T-helper 2 cell treated with Interferon-gamma antibody and Interleukin-4, amounts not matched to agents 5 μg/mL and 100 μg/mL, for 36 hours (primary cell): ENCODE measurements at regions not wholly inside any gene's neighbourhood (a gene's known extent, or its start where the extent isn't known, plus 50 kb on each side); places are given as distances from the start of the nearest gene placed in this dataset.

Experiments used
- DNase-seq: peaks from one replicate; pipeline ENCODE4 v3.0.0; 2021; ENCODE audit warnings: low spot score
- H3K27ac Mint-ChIP-seq: one replicate; pipeline ENCODE4 v1.8.0; 2021; ENCODE audit warnings: mild to moderate bottlenecking, mixed read lengths
- H3K27me3 Mint-ChIP-seq: one replicate; pipeline ENCODE4 v1.8.0; 2021; ENCODE audit warnings: low read depth, mixed read lengths
- H3K36me3 Mint-ChIP-seq: one replicate; pipeline ENCODE4 v1.8.0; 2021; ENCODE audit warnings: low read depth, mixed read lengths
- H3K4me1 Mint-ChIP-seq: one replicate; pipeline ENCODE4 v1.8.0; 2021; ENCODE audit warnings: low read depth, mixed read lengths
- H3K4me3 Mint-ChIP-seq: one replicate; pipeline ENCODE4 v1.8.0; 2022; ENCODE audit warnings: mild to moderate bottlenecking, moderate library complexity, mixed read lengths
- H3K9me3 Mint-ChIP-seq: one replicate; pipeline ENCODE4 v1.8.0; 2021; ENCODE audit warnings: mixed read lengths

DNA sequence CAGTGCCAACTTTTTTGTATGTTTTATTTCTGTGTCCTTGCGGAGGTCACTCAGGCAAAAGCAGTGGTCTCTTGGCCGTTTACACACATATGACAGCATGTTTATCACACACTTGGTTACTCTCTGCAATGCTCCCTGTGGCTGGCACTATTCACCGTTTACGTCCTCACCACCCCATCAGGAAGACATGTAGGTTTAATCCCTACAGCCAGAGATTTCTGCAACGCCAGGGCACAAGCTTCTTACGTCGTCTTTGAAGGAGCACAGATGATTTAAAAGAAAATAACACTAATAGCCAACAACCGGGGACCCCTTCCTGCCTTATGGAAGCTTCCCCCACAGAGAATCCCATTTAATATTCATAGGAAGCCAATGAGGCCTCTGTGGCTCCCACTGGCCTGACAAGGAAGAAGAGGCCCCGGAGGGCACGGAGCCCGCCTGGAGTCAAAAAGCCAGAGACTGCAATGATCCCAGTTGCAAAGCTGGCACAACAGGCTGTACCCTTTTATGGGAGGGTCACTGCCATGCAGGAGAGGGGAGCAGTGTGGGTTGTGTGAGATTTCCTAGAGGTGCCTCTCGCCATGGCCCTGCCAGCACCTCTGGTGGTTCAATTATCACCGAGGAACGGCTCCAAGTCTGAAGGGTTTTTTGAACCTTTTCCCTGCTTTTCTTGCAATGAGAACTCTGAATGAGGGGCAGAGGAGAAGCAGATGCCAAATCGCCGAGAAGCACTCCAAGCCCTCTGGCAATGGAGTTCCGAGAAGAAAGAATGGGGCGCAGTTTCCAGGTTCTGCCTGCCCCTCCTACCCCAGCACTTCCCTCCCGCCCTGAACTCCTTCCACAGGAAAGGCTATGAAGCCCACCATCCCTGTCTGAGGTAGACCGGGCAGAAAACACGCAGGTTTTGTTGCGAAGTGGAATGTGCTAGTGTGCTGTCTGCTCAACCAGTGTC is 96.2 kb downstream of the THBS2 start:
- Mint-ChIP-seq H3K4me3 (no peak overlapping the region), H3K36me3 (no peaks in the 10 kb centered on the region), H3K27ac (no peak overlapping the region), H3K9me3 (no peaks in the 10 kb centered on the region), H3K4me1 (no peaks in the 10 kb centered on the region), H3K27me3 (no peaks in the 10 kb centered on the region)
- DNase-seq, result no peak

DNA sequence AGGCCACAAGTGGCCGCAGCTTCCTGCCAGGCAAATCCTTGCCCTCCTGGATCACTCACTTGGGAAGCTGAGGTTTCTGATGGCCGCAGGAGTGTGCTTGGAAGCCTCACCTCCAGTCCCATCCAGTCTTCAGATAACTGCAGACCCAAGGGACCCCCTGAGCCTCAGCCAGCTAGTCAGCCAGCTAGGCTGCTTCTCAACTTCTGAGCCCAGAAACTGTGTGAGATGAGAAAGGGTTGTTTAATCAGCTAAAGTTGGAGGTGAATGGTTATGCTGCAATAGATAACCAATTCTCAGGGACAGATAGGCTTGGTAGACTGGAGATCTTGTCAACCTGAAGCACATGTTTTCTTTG is 96.9 kb downstream of the THBS2 start:
- no peak for DNase-seq
- Mint-ChIP-seq H3K9me3 (no peaks in the 10 kb centered on the region), H3K36me3 (no peaks in the 10 kb centered on the region), H3K4me1 (no peaks in the 10 kb centered on the region), H3K27me3 (no peaks in the 10 kb centered on the region), H3K27ac (no peak overlapping the region), H3K4me3 (no peak overlapping the region)

DNA sequence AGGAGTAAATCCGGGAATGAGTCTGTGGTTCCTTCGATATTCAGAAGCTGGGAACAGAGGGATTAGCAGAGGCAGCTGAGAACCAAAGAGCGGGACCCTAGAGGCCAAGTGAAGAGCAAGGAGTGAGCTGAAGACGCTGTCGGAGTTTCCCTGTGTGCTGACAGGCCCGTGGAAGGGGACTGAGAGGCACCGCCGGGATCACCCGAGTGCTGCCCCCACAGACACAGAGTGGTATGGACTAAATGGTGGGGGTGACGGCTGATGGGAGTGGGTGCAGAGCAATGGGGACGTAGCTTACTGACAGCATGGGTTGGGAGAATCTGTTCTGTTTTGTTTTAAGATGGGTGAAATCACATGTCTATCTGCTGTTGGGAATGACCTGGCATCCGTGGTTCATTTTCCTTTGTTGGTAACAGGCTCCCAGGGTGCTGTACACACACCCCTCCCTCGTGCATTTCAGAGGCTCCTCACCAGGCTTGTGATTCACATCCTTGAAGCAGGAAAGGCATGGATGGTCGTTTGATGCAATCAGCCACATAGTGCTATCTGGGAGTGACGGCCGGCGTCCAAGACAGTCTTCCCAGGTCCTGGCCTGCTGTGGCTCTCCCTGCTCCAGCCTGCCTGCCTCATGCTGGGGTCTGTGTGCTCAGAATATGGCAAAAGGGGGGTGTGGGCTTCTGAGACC is 97.4 kb downstream of the THBS2 start:
- H3K36me3 Mint-ChIP-seq, result no peaks in the 10 kb centered on the region
- DNase-seq, result no peak
- H3K9me3 Mint-ChIP-seq, result no peaks in the 10 kb centered on the region

DNA sequence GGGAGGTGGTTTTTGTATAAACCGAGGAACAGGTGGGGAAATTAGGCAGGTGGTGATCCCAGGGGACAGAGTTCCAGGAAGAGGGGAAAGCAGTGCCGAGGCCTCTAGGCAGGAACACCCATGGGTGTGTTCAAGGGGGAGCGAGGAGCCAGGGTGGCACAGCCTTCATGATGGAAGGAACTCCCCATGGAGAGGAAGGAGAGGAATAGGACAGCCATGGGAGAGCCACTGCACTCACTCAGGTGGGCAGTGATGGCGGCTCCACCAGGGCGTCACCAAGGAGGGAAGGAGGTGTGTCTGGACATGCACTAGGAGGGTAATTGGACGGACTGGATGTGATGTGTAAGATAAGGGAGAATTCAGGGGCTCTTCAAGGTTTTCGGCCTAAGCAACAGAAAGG is 98.2 kb downstream of the THBS2 start:
- Mint-ChIP-seq H3K4me1 (no peaks in the 10 kb centered on the region), H3K4me3 (no peak overlapping the region), H3K27ac (no peak overlapping the region), H3K27me3 (peaks cover 2% of the 10 kb centered on the region), H3K36me3 (no peaks in the 10 kb centered on the region), H3K9me3 (no peaks in the 10 kb centered on the region)
- DNase-seq, result no peak

More for the DNA sequence above, 97.4 kb downstream of the THBS2 start:
- Mint-ChIP-seq H3K27ac (no peak overlapping the region), H3K27me3 (peaks cover 2% of the 10 kb centered on the region), H3K4me3 (no peak overlapping the region), H3K4me1 (no peaks in the 10 kb centered on the region)

DNA sequence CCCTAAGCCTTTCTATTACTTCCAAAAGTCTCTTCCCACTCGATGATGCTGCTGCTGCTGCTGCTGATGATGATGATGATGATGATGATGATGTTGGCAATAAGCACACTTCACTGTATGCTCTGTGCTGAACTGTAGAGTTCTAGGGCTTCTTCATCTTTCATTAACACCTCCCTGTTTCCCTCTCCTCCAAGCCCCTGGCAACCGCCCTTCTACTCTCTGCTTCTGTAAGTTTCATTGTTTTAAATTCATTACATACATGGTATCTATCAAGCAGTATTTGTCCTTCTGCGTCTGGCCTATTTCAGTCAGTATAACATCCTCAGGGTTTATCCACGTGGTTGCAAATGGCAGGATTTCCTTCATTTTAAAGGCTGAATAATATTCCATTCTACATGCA is 100.2 kb downstream of the THBS2 start:
- Mint-ChIP-seq H3K36me3 (no peaks in the 10 kb centered on the region), H3K9me3 (no peaks in the 10 kb centered on the region), H3K27ac (no peak overlapping the region), H3K4me3 (no peak overlapping the region), H3K27me3 (peaks cover 5% of the 10 kb centered on the region), H3K4me1 (no peaks in the 10 kb centered on the region)
- no peak for DNase-seq

DNA sequence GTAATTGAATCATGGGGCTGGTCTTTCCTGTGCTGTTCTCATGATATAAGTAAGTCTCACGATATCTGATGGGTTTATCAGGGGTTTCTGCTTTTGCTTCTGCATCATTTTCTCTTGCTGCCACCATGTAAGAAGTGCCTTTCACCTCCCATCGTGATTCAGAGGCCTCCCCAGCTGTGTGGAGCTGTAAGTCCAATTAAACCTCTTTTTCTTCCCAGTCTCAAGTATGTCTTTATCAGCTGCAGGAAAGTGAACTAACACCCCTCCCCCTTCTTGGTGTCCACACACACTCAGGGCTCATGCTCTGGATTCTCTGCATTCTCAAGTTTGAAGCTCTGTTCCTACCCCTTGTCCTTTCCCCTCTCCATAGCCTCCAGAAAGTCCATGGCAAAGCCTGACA is 107.1 kb downstream of the THBS2 start:
- Mint-ChIP-seq H3K9me3 (no peaks in the 10 kb centered on the region), H3K36me3 (no peaks in the 10 kb centered on the region), H3K4me3 (no peak overlapping the region), H3K4me1 (no peaks in the 10 kb centered on the region), H3K27me3 (peaks cover 5% of the 10 kb centered on the region), H3K27ac (no peak overlapping the region)
- DNase-seq, result no peak

DNA sequence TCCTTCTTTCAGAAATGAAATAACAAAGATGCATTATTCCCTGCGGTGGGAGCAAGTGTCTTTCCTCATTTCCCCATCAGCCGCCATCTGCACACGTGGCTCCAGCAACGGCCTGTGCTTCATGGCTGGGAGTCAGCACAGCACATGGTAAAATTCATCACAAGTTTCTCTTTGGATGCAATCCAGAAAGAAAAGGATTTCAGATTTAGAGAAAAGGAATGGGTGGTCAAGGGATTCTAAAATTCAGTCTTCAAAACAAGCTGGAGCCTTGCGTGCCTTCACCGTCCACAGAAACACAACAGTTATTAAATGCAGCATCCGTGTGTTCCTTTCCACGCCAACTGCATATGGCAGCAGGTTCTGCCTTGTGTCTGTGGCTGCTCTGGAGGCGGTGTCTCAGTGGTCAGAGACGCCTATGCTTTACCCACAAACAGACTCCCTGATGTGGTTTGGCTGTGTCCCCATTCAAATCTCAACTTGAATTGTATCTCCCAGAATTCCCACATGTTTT is 107.6 kb downstream of the THBS2 start:
- no peaks in the 10 kb centered on the region for H3K9me3 Mint-ChIP-seq
- no peaks in the 10 kb centered on the region for H3K4me1 Mint-ChIP-seq
- H3K36me3 Mint-ChIP-seq, result no peaks in the 10 kb centered on the region
- no peak for DNase-seq
- H3K27ac Mint-ChIP-seq, result no peak overlapping the region
- peaks cover 2% of the 10 kb centered on the region for H3K27me3 Mint-ChIP-seq
- no peak overlapping the region for H3K4me3 Mint-ChIP-seq

DNA sequence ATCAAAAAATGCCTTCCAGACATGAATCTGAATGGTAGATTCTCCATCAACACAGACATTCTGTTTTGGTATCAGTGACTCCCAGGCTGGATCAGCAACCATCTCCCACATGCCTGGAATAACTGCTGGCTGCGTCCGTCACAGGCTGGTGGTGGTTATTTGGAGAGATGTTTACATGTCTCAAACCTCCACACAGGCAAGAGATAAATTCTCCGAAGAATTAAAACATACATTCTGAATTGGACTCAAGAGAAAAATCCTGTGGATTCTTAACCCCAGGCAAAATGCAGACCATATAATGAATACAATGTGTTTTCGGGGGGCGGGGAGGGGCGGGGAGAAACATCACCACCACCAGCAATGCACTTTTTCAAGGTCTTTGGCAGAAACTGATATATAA is 108.2 kb downstream of the THBS2 start:
- Mint-ChIP-seq H3K4me1 (no peaks in the 10 kb centered on the region), H3K4me3 (no peak overlapping the region), H3K27ac (no peak overlapping the region), H3K27me3 (peaks cover 2% of the 10 kb centered on the region), H3K36me3 (no peaks in the 10 kb centered on the region), H3K9me3 (no peaks in the 10 kb centered on the region)
- DNase-seq, result no peak

DNA sequence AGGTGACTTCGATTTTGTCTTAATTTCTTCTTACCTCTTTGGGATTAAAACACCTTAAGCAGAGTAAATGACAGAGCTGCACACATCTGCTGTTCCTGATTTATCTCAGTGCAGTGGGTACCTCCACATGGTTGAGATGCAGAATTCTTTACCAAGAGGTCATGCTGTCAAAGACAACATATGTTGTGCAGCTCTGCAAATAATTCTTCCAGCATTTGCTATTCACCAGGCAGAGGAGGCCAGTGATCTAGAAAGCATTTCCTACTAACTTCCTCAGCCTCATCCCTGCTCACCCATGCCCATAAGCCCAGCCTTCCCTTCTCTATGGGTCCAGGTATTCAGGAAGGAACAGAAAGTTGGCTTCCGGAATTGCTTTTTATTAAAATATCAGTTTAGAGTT is 109.3 kb downstream of the THBS2 start:
- Mint-ChIP-seq H3K27ac (no peak overlapping the region), H3K4me1 (no peaks in the 10 kb centered on the region), H3K27me3 (no peaks in the 10 kb centered on the region), H3K9me3 (no peaks in the 10 kb centered on the region), H3K36me3 (no peaks in the 10 kb centered on the region), H3K4me3 (no peak overlapping the region)
- no peak for DNase-seq

DNA sequence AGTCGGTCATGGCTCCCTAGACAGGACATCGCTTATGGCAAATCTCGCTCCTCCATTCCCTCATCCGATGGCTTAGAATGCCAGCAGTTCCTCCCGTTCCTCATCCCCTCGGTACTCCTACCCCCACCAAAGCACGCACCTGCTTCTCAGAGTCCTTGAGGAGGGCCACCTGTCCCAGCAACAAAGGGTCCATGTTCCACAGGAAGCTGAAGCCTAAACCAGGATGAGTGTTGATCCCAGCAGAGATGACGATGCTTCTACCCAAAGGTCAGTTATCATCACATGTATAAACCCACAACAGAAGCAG is 111.2 kb downstream of the THBS2 start:
- Mint-ChIP-seq H3K9me3 (no peaks in the 10 kb centered on the region), H3K4me3 (no peak overlapping the region), H3K36me3 (no peaks in the 10 kb centered on the region), H3K27ac (no peak overlapping the region), H3K4me1 (no peaks in the 10 kb centered on the region), H3K27me3 (no peaks in the 10 kb centered on the region)
- no peak for DNase-seq

DNA sequence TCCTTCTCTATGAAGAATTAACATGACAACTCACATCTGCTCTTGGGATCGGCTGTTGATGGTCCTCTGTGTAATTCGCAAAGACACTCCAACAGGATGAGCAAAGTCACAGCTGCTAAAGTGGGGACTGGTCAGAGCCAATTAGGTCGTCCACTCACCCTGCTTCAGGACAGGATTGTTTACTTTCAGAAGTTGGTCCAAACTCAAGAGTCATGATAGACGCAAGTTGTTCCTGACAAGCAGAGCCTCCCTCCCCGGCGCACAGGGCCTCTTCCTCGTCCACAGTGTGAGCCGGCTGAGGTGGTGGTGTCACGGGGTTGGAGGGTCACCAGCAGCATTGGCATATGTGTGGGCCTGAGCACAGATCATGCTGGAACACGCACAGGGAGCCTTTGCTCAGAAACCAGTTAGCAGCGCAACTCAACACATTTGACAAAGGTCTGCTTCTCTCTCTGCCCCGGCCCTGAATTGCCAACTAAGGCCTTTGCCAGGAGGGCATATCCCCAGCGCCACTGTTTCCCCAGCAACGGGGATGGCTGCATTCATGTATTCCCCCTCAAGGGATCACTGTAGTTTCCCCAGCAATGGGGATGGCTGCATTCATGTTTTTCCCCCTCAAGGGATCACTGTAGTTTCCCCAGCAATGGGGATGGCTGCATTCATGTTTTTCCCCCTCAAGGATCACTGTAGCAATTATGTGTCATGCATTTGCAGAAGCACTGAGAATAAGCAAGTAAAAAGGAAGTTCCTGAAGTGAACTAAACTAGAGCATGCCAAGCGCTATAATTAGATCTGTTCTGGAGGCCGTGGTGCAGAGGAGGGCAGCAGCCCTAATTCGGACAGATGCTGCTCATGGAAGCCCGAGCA is 111.7 kb downstream of the THBS2 start:
- Mint-ChIP-seq H3K27me3 (no peaks in the 10 kb centered on the region), H3K4me3 (no peak overlapping the region), H3K36me3 (no peaks in the 10 kb centered on the region), H3K27ac (no peak overlapping the region), H3K4me1 (no peaks in the 10 kb centered on the region), H3K9me3 (no peaks in the 10 kb centered on the region)
- no peak for DNase-seq

DNA sequence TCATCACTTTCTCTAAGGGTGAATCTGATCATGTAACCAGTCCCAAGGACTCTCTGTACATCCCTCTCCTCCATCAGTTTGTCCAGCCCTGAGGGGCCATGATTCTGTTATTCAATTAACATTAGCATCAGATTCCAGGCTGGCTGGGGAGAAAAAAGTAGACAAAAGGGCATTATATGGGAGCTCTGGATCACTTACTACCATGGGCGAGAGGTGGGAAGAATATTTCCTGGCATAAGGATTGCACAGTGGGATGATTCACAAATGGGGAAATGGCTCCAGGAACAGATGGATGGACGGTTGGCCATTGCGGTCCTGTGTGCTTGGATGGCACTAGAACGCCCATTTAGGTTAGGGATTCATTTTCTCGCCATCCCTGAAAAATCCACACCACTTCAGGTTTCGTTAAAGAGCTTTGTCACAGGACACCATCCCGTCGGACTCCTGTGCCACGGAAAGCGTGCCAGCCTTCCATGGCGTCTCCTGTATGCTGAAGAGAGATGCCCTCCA is 112.6 kb downstream of the THBS2 start:
- Mint-ChIP-seq H3K27me3 (no peaks in the 10 kb centered on the region), H3K4me1 (no peaks in the 10 kb centered on the region), H3K4me3 (no peak overlapping the region), H3K27ac (no peak overlapping the region), H3K36me3 (no peaks in the 10 kb centered on the region), H3K9me3 (no peaks in the 10 kb centered on the region)
- no peak for DNase-seq

DNA sequence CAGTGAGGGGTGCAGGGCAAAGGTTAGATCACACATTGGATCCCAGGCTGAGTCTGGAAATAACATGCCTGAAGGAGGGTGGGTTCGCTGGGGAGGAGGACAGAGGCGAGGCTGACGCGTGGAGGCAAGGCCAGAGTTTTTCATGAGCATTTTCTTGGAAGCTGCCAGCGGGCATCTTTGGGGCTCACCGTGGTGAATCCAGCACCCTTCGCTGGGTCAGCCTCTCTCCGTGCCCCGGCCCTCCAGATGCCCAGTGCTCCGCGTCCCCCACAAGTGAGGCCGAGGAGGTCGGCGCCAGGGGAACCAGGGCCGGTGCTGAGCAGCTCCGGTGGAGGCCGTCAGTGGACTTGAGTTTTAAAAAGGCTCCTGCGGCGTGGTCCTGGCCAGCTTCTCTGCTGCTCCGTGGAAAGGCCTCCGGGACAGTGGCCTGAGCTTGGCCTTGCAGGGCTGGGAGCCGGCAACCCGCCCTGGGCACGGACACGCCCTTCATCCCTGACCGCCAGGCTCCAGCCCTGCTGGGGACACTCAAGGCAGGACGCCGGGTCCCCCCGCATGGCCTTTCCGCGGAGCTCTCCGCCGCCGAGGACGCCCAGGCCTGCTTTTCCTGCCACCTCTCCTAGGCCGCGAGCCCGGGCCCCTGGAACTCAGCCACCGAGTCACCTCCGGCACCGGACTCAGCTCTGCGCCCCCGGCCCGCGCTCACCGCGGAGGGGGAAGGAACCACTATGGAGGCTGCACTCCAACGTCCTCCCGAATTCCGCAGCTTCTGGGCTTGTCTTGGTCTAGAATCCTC is 114.3 kb downstream of the THBS2 start:
- Mint-ChIP-seq H3K36me3 (no peaks in the 10 kb centered on the region), H3K27ac (no peak overlapping the region), H3K9me3 (no peaks in the 10 kb centered on the region), H3K4me3 (no peak overlapping the region), H3K27me3 (no peaks in the 10 kb centered on the region), H3K4me1 (no peaks in the 10 kb centered on the region)
- DNase-seq, result no peak
